OCI-LY7 (cell line): ENCODE measurements at regions not wholly inside any gene's neighbourhood (a gene's known extent, or its start where the extent isn't known, plus 50 kb on each side); places are given as distances from the start of the nearest gene placed in this dataset.

Source experiments
- BruUV-seq: library from RNA; stranded (reverse); fragments of 400-500 nt; replicated peaks from 2 replicates; lab custom pipeline; 2021; lab: Mats Ljungman, UMichigan
- CTCF ChIA-PET: fragments of 300-600 bp; sonication (Branson Sonifier 250); formaldehyde crosslinking; loops from one replicate; lab custom pipeline; 2022; ENCODE audit warnings: antibody characterized with exemption; ENCODE audit not compliant: unreplicated experiment; lab: Charles Lee
- POLR2A ChIA-PET: fragments of 300-600 bp; sonication (Branson Sonifier 250); formaldehyde crosslinking; loops from one replicate; lab custom pipeline; 2022; ENCODE audit warnings: antibody characterized with exemption; lab: Charles Lee
- DNase-seq: peaks from one replicate; pipeline ENCODE4 v3.0.0-alpha.2; 2015; ENCODE audit warnings: low spot score
- H2AFZ ChIP-seq: fragments of 200-600 bp; sonication (generic), shearing (Covaris generic); 2 replicates; pipeline ENCODE4 v1.6.1; 2014; ENCODE audit warnings: mild to moderate bottlenecking, antibody characterized with exemption, low read length, moderate library complexity
- H3K27ac ChIP-seq: fragments of 200-600 bp; sonication (generic); 2 replicates; pipeline ENCODE4 v1.5.1; 2014; ENCODE audit warnings: mixed run types, low read depth, mild to moderate bottlenecking, moderate library complexity, low read length, inconsistent platforms; ENCODE audit not compliant: poor library complexity, severe bottlenecking
- H3K36me3 ChIP-seq: fragments of 200-600 bp; sonication (generic); 2 replicates; pipeline ENCODE4 v1.6.1; 2014; ENCODE audit warnings: mild to moderate bottlenecking, antibody characterized with exemption, low read length, moderate library complexity, mixed read lengths; ENCODE audit not compliant: insufficient read depth
- H3K4me1 ChIP-seq: fragments of 200-600 bp; sonication (generic); 2 replicates; pipeline ENCODE4 v1.5.1; 2014; ENCODE audit warnings: mild to moderate bottlenecking, low read length; ENCODE audit not compliant: insufficient read depth, poor library complexity, severe bottlenecking
- H3K4me2 ChIP-seq: fragments of 200-600 bp; sonication (generic); 2 replicates; pipeline ENCODE4 v1.6.1; 2014; ENCODE audit warnings: mild to moderate bottlenecking, low read length
- H3K4me3 ChIP-seq: fragments of 200-600 bp; sonication (generic); 2 replicates; pipeline ENCODE4 v1.5.1; 2014; ENCODE audit warnings: mild to moderate bottlenecking, low read depth, low read length; ENCODE audit not compliant: poor library complexity, severe bottlenecking
- H3K79me2 ChIP-seq: fragments of 200-600 bp; sonication (generic); 2 replicates; pipeline ENCODE4 v1.6.1; 2016; ENCODE audit warnings: low read depth, mild to moderate bottlenecking, low read length, moderate library complexity, mixed read lengths; ENCODE audit not compliant: insufficient read depth
- H3K9me2 ChIP-seq: fragments of 200-600 bp; sonication (generic); 2 replicates; pipeline ENCODE4 v1.6.1; 2016; ENCODE audit warnings: mild to moderate bottlenecking, low read length, mixed read lengths; ENCODE audit not compliant: insufficient read depth
- H3K9me3 ChIP-seq: fragments of 200-600 bp; sonication (generic); 2 replicates; pipeline ENCODE4 v1.6.1; 2014; ENCODE audit warnings: mild to moderate bottlenecking, mixed run types, low read length, mixed read lengths
- H4K20me1 ChIP-seq: fragments of 200-600 bp; sonication (generic); 2 replicates; pipeline ENCODE4 v1.6.1; 2014; ENCODE audit warnings: mild to moderate bottlenecking, antibody characterized with exemption, low read length, moderate library complexity, mixed read lengths; ENCODE audit not compliant: insufficient read depth
- CTCF ChIP-seq: fragments of 200-600 bp; sonication (generic); conservative IDR thresholded peaks from 2 replicates; pipeline ENCODE4 v1.5.1; 2014; ENCODE audit warnings: mild to moderate bottlenecking, antibody characterized with exemption, low read length, moderate library complexity, mixed read lengths
- EZH2phosphoT487 ChIP-seq: fragments of 200-600 bp; sonication (generic); IDR thresholded peaks from 2 replicates; pipeline ENCODE4 v1.6.1; 2018; ENCODE audit warnings: low read depth, borderline replicate concordance, mild to moderate bottlenecking, mixed run types, antibody characterized with exemption, low read length, moderate library complexity, mixed read lengths
- intact Hi-C: fragments of 100-400 bp; cut with micrococcal nuclease; formaldehyde crosslinking; loops from one replicate; pipeline ENCODE4 v1.10.0; 2022; ENCODE audit not compliant: unreplicated experiment

GRCh38 chr2:196274387-196274809 is 103.0 kb upstream of the STK17B start:
- no TSS peak for BruUV-seq
- CTCF ChIA-PET, result interaction anchor here (3.9 kb wide), 1 partner anchor 98 kb away, joined by 23 read pairs; no protein-coding TSS in a partner anchor
- peaks cover 75% of the 10 kb centered on the region for H3K4me1 ChIP-seq

GRCh38 chr2:196275646-196276352 is 104.4 kb upstream of the STK17B start:
- H2AFZ ChIP-seq, result peak overlapping the region; percentile 21; the same call in 1 of the 2 replicates
- H3K4me2 ChIP-seq, result peak overlapping the region; percentile 73
- H3K27ac ChIP-seq, result peak overlapping the region; percentile 100
- no peaks in the 10 kb centered on the region for H3K9me3 ChIP-seq
- intact Hi-C loops, result loop anchor here (10.0 kb wide), 1 partner anchor 711 kb away; no protein-coding TSS in a partner anchor
- H4K20me1 ChIP-seq, result no peaks in the 10 kb centered on the region
- TF ChIP-seq EZH2phosphoT487 (no peak), CTCF (no peak)
- peaks cover 61% of the 10 kb centered on the region for H3K4me1 ChIP-seq
- H3K36me3 ChIP-seq, result no peaks in the 10 kb centered on the region
- peak overlapping the region; percentile 56 for H3K4me3 ChIP-seq
- no peaks in the 10 kb centered on the region for H3K9me2 ChIP-seq
- ChIA-PET CTCF (interaction anchor here (0.7 to 3.9 kb wide), 10 partner anchors 15 to 143 kb away, joined by 3 to 23 read pairs (median 4); no protein-coding TSS in a partner anchor), POLR2A (interaction anchor here (0.5 to 6.9 kb wide), 35 partner anchors 9 to 1429 kb away, joined by 3 to 226 read pairs (median 4); partner anchors contain the start of gene STK17B)
- peak; percentile 72 for DNase-seq
- H3K79me2 ChIP-seq, result peaks cover 21% of the 10 kb centered on the region; the same call in 1 of the 2 replicates
- TSS peak; percentile 91 for BruUV-seq

More at GRCh38 chr2:196274387-196274809, 103.0 kb upstream of the STK17B start:
- Histone ChIP-seq H3K9me2 (no peaks in the 10 kb centered on the region), H3K36me3 (no peaks in the 10 kb centered on the region), H3K79me2 (peaks cover 21% of the 10 kb centered on the region; the same call in 1 of the 2 replicates), H3K4me2 (peak overlapping the region; percentile 73), H3K27ac (peak overlapping the region; percentile 100), H3K9me3 (no peaks in the 10 kb centered on the region), H4K20me1 (no peaks in the 10 kb centered on the region), H3K4me3 (peak overlapping the region; percentile 56), H2AFZ (peak overlapping the region; percentile 5; the same call in 1 of the 2 replicates)
- DNase-seq, result peak; percentile 93
- intact Hi-C loops, result loop anchor here (1.0 to 10.0 kb wide), 4 partner anchors 34 to 710 kb away; no protein-coding TSS in a partner anchor
- TF ChIP-seq EZH2phosphoT487 (no peak), CTCF (no peak)
- POLR2A ChIA-PET, result interaction anchor here (0.7 to 6.9 kb wide), 15 partner anchors 15 to 1019 kb away, joined by 3 to 226 read pairs (median 22); partner anchors contain the start of gene STK17B
